ENCODE measurements at regions not wholly inside any gene's neighbourhood (a gene's known extent, or its start where the extent isn't known, plus 50 kb on each side); places are given as distances from the start of the nearest gene placed in this dataset.

DNA sequence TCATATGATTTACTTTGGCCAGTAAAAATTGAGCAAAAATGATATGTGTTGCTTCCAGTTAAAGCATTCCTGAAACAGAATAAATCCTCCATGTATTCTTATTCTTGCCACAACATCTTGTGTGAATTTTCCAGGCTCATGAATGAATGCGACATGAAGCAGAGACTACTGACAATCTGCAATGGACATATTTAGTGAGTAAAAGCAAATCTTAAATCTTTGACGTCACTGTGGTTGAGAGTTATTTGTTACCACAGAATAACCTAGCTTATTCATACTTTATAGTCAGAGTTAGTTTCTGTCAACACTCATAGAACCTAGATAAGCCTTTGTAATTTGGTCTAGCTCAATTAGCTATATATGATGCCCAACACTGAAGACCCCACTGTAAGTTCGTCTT, 1443.1 kb downstream of the PCDH9 start:
- no peak for TF ChIP-seq POLR2A (IDR thresholded peaks at IDR 0.05)
- TF ChIP-seq, protein P1, sequence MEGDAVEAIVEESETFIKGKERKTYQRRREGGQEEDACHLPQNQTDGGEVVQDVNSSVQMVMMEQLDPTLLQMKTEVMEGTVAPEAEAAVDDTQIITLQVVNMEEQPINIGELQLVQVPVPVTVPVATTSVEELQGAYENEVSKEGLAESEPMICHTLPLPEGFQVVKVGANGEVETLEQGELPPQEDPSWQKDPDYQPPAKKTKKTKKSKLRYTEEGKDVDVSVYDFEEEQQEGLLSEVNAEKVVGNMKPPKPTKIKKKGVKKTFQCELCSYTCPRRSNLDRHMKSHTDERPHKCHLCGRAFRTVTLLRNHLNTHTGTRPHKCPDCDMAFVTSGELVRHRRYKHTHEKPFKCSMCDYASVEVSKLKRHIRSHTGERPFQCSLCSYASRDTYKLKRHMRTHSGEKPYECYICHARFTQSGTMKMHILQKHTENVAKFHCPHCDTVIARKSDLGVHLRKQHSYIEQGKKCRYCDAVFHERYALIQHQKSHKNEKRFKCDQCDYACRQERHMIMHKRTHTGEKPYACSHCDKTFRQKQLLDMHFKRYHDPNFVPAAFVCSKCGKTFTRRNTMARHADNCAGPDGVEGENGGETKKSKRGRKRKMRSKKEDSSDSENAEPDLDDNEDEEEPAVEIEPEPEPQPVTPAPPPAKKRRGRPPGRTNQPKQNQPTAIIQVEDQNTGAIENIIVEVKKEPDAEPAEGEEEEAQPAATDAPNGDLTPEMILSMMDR (IDR thresholded peaks at IDR 0.05) = no peak

Data from prostate gland (tissue), 2 donors.